ENCODE measurements at regions not wholly inside any gene's neighbourhood (a gene's known extent, or its start where the extent isn't known, plus 50 kb on each side); places are given as distances from the start of the nearest gene placed in this dataset.

- CTCF ChIA-PET: no interaction called here
- ATAC-seq: no peak
- intact Hi-C loops (cut with micrococcal nuclease; ENCODE audit: unreplicated experiment): no loop called here
These were observed 694.7 kb downstream of the ZNF385D start for GRCh38 chr3:21056293-21056692.

GRCh38 chr3:21055015-21055414, 696.0 kb downstream of the ZNF385D start:
- BruUV-seq (replicated peaks): no TSS peak
- no peak for DNase-seq (ENCODE audit: low read depth, low spot score)

More at GRCh38 chr3:21056293-21056692, 694.7 kb downstream of the ZNF385D start:
- POLR2A ChIA-PET: no interaction called here
- no peak overlapping the region for H3K4me3 ChIP-seq (ENCODE audit: low read depth in 2 of 2, low read length in 2 of 2)
- H3K27me3 ChIP-seq (ENCODE audit: control insufficient read depth, insufficient read depth, low read length): no peaks in the 10 kb centered on the region
- no peaks in the 10 kb centered on the region for H3K4me1 ChIP-seq (ENCODE audit: control insufficient read depth, insufficient read depth, low read length)
- no peak overlapping the region for H3K27ac ChIP-seq (ENCODE audit: low read length)
- TF ChIP-seq SIN3A (IDR thresholded peaks at IDR 0.05; ENCODE audit: borderline replicate concordance, insufficient read depth, low read depth, low read length) (no peak), POLR2AphosphoS5 (IDR thresholded peaks at IDR 0.05; ENCODE audit: low read depth, low read length) (no peak), CTCF (IDR thresholded peaks at IDR 0.05) (no peak), REST (IDR thresholded peaks at IDR 0.05; ENCODE audit: insufficient read depth in 1 of 2, low read depth in 2 of 2, low read length in 1 of 2) (no peak), TCF7L2 (IDR thresholded peaks at IDR 0.05; ENCODE audit: low read depth, low read length) (no peak)
- H3K36me3 ChIP-seq (ENCODE audit: control insufficient read depth, insufficient read depth, low read length): no peaks in the 10 kb centered on the region
- no TSS peak for BruUV-seq (replicated peaks)
- no peak for DNase-seq (ENCODE audit: low read depth, low spot score)
- in situ Hi-C loops (cut with HindIII; ENCODE audit: low pct_unique_long_range_greater_than_20kb, low sequenced_read_pairs): no loop called here
- no peaks in the 10 kb centered on the region for H3K9me3 ChIP-seq (ENCODE audit: control insufficient read depth, insufficient read depth, low read depth, low read length)

More at GRCh38 chr3:21055015-21055414, 696.0 kb downstream of the ZNF385D start:
- intact Hi-C loops (cut with micrococcal nuclease; ENCODE audit: unreplicated experiment) (no loop called here), in situ Hi-C loops (cut with HindIII; ENCODE audit: low pct_unique_long_range_greater_than_20kb, low sequenced_read_pairs) (no loop called here)
- POLR2A ChIA-PET: no interaction called here
- no peak for ATAC-seq
- Histone ChIP-seq H3K27ac (ENCODE audit: low read length) (no peak overlapping the region), H3K9me3 (ENCODE audit: control insufficient read depth, insufficient read depth, low read depth, low read length) (no peaks in the 10 kb centered on the region), H3K4me1 (ENCODE audit: control insufficient read depth, insufficient read depth, low read length) (no peaks in the 10 kb centered on the region), H3K4me3 (ENCODE audit: low read depth in 2 of 2, low read length in 2 of 2) (no peak overlapping the region), H3K27me3 (ENCODE audit: control insufficient read depth, insufficient read depth, low read length) (no peaks in the 10 kb centered on the region), H3K36me3 (ENCODE audit: control insufficient read depth, insufficient read depth, low read length) (no peaks in the 10 kb centered on the region)
- CTCF ChIA-PET: no interaction called here
- TF ChIP-seq POLR2AphosphoS5 (IDR thresholded peaks at IDR 0.05; ENCODE audit: low read depth, low read length) (no peak), REST (IDR thresholded peaks at IDR 0.05; ENCODE audit: insufficient read depth in 1 of 2, low read depth in 2 of 2, low read length in 1 of 2) (no peak), CTCF (IDR thresholded peaks at IDR 0.05) (no peak), TCF7L2 (IDR thresholded peaks at IDR 0.05; ENCODE audit: low read depth, low read length) (no peak), SIN3A (IDR thresholded peaks at IDR 0.05; ENCODE audit: borderline replicate concordance, insufficient read depth, low read depth, low read length) (no peak)

Measured in Panc1 (cell line).